Activated gamma-delta T cell (primary cell): ENCODE measurements at regions not wholly inside any gene's neighbourhood (a gene's known extent, or its start where the extent isn't known, plus 50 kb on each side); places are given as distances from the start of the nearest gene placed in this dataset.
"Not testable (repeated sequence)": the region's sequence is repeated elsewhere in the genome, so short reads cannot be mapped to it uniquely, and the experiment has no call there.

Source experiments
- DNase-seq: peaks from one replicate; lab custom pipeline; 2025; lab: John Stamatoyannopoulos, UW

DNA sequence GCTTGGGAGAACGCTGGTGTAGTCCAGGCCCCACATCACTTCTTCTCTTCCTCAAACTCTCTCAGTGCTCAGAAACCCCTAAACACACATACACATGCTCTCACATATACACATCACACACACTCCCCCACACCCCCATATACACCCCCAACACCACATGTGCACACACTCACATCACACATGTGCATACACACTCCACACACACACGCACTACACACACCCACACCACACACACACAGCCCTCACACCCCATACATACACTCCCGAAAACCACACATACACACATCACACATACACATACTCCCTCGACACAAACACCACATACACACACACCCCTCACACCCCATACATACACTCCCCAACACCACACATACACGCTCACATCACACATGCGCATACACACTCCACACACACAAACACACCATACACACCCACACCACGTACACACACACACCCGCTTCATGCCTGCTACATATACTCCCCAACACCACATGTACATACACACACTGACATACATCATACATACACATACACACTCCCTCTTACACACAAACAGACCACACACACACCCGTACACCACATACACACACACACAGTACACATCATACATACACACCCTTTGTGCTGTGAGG lies 110.3 kb upstream of the TMEM170B start:
- no peak for DNase-seq

DNA sequence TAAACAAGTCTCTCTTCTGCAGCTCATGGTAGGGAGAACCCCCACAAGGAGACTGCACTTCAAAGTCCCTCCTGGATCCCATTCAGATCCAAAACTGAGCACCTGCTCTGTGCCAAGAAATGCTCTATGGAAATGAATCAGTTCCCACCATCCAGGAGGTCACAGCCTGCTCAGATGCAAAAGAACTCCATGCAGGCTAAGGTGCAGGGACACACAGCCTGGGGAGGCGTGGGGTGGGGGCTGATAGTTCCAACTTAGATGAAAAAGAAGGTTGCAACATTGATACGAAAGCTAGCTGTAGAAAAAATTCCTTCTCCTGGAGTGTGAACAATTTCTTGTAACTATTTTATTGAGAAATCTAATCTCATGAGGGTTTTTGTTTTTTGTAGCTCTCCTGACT lies 111.0 kb upstream of the TMEM170B start:
- no peak for DNase-seq

DNA sequence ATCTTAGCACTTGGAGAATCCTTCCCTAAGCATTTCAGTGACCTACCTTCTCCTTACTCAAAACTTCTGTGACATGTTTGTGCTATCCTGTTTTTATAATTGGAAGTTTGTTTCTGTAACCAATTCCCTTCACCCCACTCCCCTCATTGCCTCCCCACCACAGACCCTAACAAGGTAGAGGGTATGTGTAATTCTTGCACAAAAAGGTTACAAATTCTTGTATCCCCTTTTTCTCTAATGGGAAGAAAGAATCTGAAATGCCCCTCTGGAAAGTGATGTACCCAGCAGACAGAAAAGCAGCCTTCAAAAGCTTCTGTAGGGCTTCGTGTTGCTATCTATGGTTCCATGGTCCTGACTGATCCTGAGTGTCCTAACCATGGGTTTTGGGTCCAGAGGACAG lies 111.7 kb upstream of the TMEM170B start:
- no peak for DNase-seq

DNA sequence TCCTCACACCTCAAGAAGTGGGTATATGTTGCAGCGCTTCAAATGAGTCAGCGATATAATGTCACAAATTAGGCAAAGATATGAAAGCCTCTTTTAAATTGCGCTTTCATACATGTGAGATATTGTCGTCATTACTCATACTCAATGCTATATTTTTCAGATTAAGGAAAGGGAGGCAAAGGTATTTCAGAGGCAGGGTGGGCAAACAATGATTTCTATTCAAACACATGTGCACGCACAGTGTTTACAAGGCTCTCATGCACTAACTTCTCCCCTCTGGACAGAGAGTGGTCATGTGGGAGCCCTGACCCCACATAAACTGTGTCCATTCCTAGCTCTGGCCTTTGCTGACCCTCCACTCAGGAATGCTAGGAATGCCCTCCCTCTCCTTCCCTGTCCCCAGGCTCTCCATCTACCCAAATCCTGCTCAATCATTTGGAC lies 112.1 kb upstream of the TMEM170B start:
- DNase-seq: no peak

DNA sequence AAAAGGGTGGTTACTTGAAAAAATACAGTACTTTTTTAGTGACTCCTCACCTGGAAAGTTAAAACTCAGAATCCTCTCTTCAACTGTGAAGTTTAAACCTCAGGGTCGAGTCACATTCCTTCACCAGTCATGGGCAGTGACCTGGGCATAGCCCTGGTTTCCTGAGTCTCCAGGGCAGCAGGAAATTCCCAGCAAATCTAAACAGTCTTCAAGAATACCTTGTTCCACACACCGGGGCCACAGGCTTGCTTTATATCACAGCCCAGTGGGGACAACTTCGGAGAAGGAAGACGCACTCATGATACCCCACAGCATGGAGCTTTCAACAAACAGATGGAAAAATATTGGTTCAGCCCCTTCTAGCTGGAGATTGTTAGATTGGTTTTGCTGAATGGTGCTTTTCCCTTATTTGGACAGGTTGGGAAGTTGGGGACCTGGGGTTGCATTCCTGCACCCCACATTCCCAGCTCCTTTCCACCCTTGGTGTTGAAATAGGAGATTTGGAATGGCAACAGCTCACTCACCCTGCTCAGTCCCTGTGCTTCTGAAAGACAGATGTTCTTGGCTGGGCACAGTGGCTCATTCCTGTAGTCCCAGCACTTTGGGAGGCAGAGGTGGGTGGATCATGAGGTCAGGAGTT lies 113.0 kb upstream of the TMEM170B start:
- DNase-seq: no peak

DNA sequence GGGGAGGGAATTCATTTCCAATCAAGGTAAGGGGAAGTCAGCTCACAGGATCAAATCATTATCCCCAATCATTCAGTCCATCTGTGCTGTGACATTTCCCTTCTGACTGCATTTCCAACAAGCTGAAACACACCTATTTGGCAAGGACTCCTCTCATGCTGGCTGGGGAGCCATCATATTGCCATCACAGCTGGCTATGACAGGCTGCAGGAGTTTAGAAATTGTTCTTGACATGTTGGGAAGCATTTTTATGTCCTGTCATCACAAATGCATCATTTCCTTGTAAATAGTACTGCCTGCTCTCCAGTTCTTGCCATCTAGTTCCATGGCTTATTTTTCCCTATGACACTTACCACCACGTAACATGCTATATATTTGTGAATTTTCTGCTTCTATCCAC lies 113.9 kb upstream of the TMEM170B start:
- DNase-seq: no peak

DNA sequence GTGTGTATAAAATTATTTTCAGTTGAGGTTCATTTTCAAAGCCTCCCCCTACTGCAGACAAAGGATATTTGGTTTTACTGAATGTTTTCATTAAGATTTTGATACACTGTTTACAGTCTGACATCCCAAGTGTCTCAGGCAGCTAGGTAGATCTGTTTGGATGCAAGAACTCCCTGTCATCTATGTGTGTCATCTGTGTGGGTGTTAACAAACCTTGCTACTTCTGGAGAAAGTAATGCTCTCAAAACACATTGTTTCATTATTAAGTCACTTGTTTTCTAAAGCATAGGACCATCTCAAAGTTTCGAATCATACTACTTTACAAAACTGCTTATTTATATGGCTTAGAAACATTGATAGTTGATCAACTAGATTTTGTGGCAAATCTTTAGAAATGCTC lies 114.5 kb upstream of the TMEM170B start:
- no peak for DNase-seq

DNA sequence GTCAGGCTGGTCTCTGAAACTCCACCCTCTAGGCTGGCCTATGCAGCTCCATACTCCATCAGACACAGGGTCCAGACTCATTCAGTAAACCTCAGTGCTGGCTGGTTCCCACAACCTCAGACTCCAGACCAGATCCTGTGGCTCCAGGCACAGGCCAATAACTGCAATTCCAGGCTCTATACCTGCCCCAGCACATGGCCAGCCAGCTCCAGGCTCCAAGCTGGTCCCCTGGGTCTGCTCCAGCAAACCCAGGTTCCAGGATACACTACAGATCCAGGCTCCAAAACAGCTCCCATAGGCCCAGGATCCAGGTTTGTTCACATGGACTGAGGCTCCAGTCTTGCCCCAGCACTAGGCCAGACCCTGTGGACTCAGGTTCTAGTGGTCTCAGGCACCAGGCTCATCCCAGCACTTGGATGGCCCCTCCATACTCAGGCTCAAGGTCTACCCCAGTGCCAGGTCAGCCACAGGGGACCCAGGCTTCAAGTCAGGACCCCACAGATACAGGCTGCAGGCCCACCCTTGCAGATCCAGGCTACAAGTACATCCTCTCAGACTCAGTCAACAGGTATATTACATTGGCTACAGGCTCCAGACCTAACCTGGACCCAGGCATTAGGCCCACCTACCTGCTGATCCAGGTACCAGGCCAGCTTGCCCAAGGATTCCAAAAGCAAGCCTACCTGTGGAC lies 117.6 kb upstream of the TMEM170B start:
- DNase-seq: no peak

DNA sequence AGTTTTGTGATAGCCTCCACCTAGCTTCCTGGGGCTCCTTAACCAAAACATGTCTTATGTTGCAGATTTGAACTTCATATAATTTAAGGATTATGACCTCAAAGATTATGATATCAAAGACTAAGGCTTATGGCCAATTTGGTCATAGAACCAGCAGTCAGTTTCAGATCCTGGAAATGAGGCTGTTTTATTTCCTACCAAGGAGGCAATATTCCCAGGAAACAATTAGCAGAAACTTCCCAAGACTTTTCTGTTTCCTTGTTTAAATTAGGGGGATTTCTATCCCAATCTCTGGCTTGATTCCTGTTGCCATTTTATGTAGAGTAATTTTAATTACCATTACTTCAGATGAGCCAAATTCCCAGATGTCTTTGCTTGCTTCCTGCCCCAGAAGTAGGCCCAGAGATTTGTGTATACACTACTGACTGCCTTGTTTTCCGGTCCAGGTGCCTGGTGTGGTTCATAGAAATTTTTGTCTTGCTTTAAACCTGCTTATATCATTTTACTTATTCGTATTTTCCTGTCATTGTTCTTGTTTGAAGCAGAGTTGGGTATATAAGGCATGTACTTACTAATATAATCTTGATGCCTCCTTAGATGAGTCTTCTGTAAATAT lies 119.2 kb upstream of the TMEM170B start:
- no peak for DNase-seq

DNA sequence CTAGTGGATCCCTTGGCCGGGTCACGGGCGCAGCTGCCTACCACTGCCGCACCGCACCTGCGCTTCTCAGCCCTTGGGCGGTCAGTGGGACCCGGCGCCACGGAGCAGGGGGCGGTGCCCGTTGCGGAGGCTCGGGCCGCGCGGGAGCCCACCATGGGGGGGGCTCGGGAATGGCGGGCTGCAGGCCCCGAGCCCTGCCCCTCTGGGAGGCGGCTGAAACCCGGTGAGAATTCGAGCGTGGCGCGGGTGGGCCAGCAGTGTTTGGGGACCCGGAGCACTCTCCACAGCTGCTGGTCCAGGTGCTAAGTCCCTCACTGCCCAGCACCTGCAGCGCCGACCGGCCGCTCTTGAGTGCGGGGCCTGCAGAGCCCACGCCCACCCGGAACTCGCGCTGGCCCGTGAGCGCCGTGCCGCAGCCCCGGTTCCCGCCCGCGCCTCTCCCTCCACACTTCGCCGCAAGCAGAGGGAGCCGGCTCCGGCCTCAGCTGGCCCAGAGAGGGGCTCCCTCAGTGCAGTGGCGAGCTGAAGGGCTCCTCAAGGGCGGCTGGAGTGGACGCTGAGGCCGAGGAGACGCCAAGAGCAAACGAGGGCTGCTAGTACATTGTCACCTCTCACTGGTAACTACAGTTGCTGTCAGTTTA lies 120.5 kb upstream of the TMEM170B start:
- no peak for DNase-seq

DNA sequence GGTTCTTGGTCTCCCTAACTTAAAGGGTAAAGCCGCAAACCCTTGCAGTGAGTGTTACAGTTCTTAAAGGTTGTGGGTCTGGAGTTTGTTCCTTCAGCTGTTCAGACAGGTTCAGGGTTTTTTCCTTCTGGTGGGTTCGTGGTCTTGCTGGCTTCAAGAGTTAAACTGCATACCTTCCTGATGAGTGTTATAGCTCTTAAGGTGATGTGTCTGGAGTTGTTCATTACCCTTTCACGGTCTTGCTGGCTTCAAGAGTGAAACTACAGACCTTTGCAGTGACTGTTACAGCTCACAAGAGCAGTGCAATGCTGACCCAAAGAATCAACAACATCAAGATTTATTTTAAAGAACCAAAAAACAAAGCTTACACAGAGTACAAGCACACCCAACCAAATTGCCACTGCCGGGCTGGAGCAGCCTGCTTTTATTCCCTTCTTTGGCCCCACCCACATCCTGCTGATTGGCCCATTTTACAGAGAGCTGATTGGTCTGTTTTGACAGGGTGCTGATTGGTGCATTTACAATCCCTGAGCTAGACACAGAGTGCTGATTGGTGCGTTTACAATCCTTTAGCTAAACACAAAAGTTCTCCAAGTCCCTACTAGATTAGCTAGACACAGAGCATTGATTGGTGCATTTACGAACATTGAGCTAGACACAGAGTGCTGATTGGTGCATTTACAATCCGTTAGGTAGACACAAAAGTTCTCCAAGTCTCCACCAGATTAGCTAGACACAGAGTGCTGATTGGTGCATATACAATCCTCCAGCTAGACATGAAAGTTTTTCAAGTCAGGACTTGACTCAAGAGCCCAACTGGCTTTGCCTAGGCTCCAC lies 121.2 kb upstream of the TMEM170B start:
- not testable (repeated sequence) for DNase-seq

DNA sequence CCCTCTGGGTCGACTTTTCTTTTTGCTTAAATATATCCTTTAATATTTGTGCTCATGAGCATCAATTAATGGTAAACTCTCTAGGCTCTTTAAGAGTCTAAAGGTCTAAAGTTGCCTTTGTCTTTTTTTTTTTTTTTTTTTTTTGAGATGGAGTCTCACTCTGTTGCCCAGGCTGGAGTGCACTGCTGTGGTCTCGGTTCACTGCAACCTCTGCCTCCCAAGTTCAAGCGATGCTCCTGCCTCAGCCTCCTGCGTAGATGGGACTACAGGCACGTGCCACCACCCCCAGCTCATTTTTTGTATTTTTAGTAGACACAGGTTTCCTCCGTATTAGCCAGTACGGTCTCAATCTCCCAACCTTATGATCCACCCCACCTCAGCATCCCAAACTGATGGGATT lies 122.0 kb upstream of the TMEM170B start:
- no peak for DNase-seq

DNA sequence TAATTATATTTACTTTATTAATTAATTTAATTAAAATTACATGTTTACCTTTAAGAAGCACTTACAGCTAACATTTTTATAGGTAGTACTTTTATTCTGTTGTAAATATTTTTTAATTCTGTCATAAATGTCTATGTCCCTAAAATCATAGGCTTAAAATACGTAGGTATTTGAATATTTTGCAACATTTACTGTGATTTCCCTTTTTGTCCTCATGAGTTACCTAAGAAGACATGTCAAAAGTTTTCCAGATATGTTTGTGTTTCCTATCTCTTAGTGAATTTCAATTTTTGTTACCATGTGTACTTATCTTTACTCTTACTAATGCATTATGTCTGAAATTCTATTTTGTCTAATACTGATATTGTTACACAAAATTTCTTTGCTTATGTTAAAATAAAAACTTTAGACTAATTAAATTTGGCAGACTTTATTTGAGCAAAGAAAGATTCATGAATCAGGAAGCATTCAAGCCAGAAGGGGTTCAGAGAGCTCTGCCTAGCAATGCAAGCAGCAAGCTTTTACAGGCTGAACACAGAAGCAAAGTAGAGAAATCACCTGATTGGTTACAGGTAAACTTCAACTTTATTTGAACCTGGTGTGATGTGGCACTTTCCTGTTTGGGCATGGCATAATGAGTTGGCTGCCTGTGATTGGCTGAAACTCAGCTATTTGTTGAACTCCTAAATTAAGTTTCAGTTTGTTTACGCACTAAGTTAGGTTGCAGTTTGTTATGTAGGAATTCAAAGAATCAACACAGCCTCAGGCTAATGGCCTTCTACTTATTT lies 123.2 kb upstream of the TMEM170B start:
- DNase-seq: no peak

DNA sequence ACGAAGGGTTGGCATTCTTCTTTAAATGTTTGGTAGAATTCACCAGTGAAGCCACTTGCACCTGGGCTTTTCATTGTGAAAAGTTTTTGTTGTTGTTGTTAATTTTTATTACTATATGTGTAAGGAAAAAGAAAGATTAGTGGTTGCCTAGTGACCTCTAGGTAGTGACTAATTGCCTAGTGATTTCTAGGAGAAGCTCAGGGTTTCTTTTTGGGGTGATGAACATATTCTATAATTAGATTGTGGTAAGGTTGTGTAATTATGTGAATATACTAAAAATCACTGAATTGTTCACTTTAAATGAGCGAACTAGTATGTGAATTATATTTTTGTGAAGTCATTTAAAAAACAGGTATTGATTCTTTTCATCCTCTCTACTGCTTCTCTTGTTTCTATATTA lies 123.8 kb upstream of the TMEM170B start:
- no peak for DNase-seq

DNA sequence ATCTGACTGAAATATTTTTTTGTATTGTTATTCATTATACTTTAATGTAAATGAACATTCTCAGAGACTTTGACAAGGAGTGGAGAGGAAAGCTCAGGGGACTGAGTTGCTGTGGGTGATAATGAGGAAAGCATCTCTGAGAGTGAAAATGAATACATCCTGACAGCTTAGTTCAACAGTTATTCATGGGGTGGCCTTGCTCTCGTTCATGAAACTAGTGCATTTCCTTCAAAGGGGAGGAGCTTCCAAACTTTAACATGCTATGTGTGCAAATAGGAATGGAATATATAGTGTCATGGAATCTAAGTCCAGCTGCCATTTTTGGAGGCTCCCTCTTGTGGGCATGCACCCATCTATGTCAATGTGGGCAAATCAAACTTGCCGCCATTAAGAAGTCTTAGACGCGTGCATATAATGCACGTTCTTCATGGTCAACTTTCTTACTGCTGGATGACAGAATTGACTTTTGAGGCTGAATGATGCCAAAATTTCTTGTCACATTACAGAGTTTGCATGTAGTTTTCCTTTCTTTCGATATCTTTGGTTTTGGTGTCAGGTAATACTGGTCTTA lies 124.3 kb upstream of the TMEM170B start:
- no peak for DNase-seq

DNA sequence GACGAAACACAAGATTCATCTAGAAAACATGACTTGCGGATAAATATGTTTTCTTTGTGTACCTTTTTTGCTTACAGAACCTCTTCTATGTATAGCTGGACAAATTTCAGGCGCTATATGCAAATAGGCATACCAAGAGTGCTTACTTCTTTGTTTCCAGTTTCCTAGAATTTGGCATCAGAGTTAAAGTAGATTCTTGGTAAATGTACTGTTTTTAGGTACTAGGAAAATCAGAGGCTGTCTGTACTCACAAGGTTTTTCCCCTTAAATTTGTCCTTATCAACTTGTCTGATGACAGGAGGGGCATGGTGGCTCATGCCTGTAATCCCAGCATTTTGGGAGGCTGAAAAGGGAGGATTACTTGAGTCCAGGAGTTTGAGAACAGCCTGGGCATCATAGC lies 124.9 kb upstream of the TMEM170B start:
- no peak for DNase-seq

DNA sequence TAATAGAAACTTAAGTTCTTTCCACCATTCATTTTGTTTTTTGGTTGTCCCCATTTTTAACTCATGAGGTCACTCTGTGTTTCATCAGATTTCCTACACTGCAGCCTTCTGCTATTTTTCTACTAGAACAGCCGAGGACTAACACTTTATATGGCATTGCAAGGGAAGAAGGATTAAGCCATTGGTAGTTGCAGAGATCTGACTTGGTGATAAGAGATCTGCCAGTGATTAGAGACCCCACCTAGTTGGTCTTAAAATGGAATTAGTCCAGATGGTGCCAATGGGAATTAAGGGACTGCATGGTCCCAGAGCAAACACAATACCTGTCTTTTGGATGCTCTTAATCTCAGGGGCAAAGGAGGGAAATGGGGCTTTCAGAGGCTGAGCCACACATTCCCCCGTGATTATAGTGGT lies 125.5 kb upstream of the TMEM170B start:
- no peak for DNase-seq

DNA sequence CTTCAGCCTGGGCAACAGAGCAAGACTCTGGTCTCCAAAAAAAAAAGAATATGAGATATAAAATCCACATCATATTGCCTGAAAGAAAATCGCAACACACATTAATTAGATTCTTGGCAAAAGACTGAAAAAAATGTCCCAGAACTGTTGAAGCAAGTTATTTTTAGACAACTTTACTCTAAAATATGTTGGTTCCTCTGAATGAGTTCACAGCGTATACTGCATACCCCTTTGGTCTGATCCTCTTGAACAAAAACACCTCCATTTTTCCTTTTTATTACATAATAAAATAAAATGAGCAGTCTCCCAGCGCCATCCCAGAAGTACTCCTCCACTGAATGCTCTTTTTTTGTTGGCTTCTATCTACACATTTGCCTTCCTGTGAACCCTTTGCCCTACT lies 126.0 kb upstream of the TMEM170B start:
- DNase-seq: no peak

DNA sequence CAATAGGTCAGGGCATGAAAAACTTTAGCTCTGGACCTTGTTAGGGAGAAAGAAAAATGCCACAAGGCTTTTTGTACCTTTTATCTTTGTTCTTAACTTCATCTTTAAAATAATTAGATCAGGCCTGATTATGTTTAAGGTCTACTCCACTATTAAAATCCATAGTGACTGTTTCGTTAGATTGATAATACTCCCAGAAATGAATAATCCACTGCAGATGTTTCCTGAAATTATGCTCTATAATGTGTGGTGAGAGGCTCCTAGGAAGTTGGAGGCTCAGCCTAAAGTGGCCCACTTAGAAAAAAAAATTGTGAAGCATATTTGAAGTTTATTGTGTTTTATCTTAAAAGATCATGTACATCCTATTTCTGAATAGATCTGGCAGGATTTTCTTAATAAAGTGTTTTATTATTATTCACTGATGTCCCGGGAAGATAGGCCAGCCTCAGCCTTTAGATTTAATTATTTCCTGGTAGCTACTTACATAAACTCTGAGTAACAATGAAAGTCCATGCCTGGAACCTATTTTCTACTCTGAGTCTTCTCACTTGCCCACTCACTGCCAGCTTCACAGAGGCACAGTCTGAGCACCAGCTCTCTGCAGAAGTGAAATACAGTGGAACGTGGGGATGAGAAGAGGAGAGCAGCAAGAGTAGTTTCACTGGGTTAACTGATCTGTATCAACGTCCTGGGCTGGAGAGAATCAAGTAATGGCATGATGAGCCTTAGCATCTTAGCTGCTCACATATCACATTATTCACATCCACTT lies 126.8 kb upstream of the TMEM170B start:
- DNase-seq: no peak

DNA sequence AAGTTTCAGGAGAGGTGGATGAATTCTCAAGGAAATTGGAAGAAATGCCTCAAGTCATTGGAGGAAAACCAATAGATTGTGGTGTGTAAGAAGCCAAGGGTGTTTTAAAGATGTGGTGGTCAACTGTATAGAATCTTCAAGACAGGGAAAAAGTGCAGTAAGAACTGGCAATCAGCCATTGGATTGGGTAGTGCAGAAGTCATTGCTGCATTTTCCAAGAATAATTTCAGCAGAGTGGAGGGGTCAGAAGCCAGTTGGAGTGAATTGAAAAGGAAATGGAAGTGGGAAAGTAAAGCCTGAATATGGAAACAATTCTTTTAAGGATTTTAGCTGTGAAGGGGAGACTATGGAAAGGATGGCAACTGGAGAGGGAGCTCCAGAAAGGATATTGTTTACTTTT lies 128.2 kb upstream of the TMEM170B start:
- DNase-seq: no peak
